ENCODE measurements at regions not wholly inside any gene's neighbourhood (a gene's known extent, or its start where the extent isn't known, plus 50 kb on each side); places are given as distances from the start of the nearest gene placed in this dataset.

GRCh38 chr5:167312225-167312624 lies 979.2 kb upstream of the WWC1 start:
- TF ChIP-seq CTCF (IDR thresholded peaks at IDR 0.05) (no peak), POLR2A (IDR thresholded peaks at IDR 0.05) (no peak)
